NOMO-1 treated with DMSO at 0.1 percent for 48 hours (cell line): ENCODE measurements at regions not wholly inside any gene's neighbourhood (a gene's known extent, or its start where the extent isn't known, plus 50 kb on each side); places are given as distances from the start of the nearest gene placed in this dataset.

Experiments used
- DNase-seq: peaks from one replicate; lab custom pipeline; 2025; ENCODE audit not compliant: unreplicated experiment; lab: John Stamatoyannopoulos, UW

- DNase-seq = peak; percentile 11
These were observed 397.8 kb downstream of the KIF16B start for GRCh38 chr20:16175322-16175961.

GRCh38 chr20:16174311-16174710 lies 398.9 kb downstream of the KIF16B start:
- DNase-seq = no peak

- DNase-seq = no peak
These were observed 400.2 kb downstream of the KIF16B start for GRCh38 chr20:16173044-16173443.

- no peak for DNase-seq
These were observed 402.1 kb downstream of the KIF16B start for GRCh38 chr20:16171180-16171579.

GRCh38 chr20:16170406-16170971 lies 402.8 kb downstream of the KIF16B start:
- no peak for DNase-seq

GRCh38 chr20:16167423-16168130 lies 405.7 kb downstream of the KIF16B start:
- no peak for DNase-seq

- DNase-seq = no peak
These were observed 406.5 kb downstream of the KIF16B start for GRCh38 chr20:16166737-16167136.

GRCh38 chr20:16158976-16159286 lies 414.3 kb downstream of the KIF16B start:
- no peak for DNase-seq

- DNase-seq = no peak
These were observed 414.9 kb downstream of the KIF16B start for GRCh38 chr20:16158090-16158975.

- no peak for DNase-seq
These were observed 425.3 kb downstream of the KIF16B start for GRCh38 chr20:16147916-16148315.

- DNase-seq = no peak
These were observed 426.0 kb downstream of the KIF16B start for GRCh38 chr20:16147216-16147615.

GRCh38 chr20:16145919-16146318 lies 427.3 kb downstream of the KIF16B start:
- DNase-seq = no peak

GRCh38 chr20:16143596-16143995 lies 429.7 kb downstream of the KIF16B start:
- DNase-seq = no peak

GRCh38 chr20:16135630-16136029 lies 437.6 kb downstream of the KIF16B start:
- no peak for DNase-seq

- DNase-seq = peak; percentile 82
These were observed 441.0 kb downstream of the KIF16B start for GRCh38 chr20:16132036-16132798.

GRCh38 chr20:16129411-16129810 lies 443.8 kb downstream of the KIF16B start:
- no peak for DNase-seq

GRCh38 chr20:16128538-16129106 lies 444.6 kb downstream of the KIF16B start:
- no peak for DNase-seq

- no peak for DNase-seq
These were observed 447.4 kb downstream of the KIF16B start for GRCh38 chr20:16125816-16126215.

- DNase-seq = no peak
These were observed 448.1 kb downstream of the KIF16B start for GRCh38 chr20:16124911-16125776.

GRCh38 chr20:16124491-16124890 lies 448.8 kb downstream of the KIF16B start:
- DNase-seq = no peak
